GM19351 (cell line): ENCODE measurements at regions not wholly inside any gene's neighbourhood (a gene's known extent, or its start where the extent isn't known, plus 50 kb on each side); places are given as distances from the start of the nearest gene placed in this dataset.
"Not testable (repeated sequence)": the region's sequence is repeated elsewhere in the genome, so short reads cannot be mapped to it uniquely, and the experiment has no call there.

ENCODE experiments used
- ATAC-seq: cut with Tn5 transposase; IDR thresholded peaks from one replicate; pipeline ENCODE4 v1.9.1; 2021; ENCODE audit warnings: mild to moderate bottlenecking, moderate library complexity; ENCODE audit not compliant: unreplicated experiment

DNA sequence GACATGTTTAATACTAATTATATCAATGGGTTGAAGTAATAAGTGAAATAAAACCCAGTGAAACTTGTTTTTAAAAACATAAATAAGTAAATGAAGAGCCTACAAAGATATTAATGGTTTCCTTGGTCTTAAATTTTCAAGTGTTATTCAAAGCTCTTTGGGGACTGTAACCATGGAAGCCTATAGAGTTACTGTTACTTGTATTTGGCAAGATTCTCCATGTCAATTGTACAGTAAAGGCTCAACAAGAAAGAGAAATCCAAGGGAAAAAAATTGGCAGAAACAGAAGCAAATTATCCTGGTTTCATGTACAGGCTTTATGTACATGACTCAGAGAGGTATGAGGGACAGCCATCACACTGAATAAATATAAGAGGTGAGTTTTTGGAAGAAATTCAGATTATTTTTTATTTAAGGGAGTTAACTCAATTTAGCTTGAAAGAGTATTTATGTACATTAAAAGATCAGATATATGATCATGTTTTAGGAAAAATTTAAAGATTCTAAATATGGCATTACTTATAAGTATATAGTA is 151.1 kb upstream of the HMGA2 start:
- ATAC-seq, result no peak

DNA sequence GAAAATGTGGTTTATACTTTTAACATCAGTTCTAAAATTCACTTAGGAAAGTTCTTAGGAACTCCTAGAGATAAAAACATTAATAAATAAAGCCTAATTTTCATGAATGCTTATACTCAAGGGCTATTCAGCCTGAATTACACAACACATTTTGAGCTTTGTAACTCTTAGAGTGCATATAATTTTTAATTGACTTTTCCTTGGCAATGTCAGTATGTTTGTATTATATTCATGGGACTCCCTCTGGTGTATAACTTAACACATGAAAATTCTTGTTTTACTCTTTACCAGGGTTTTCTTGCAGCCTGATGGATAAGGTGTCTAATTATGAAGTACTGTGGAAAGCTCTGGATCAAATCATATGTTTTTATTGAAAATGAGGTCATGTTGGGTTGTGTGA is 150.6 kb upstream of the HMGA2 start:
- ATAC-seq, result no peak

DNA sequence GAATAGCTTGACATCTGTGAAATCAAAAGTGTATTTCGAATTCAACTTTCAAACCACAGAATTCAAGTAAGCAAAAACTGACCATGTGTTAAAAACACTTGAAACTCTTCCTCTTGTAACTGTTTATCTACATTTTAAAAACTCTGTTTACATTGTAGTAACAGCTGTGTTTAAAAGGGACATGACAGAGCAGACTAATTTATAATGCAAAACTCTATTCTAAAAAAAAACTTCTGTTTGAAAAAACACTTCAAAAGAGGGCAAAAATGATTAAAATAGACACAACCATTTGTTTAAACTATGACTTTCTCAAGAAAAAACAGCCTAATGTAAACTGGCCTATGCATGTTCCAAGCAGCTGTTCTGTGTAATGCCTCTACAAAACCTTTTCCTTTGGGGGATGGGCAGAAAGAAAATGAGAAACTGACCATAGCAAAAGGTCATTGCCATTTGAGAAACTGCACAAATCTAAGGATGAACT is 149.1 kb upstream of the HMGA2 start:
- no peak for ATAC-seq

DNA sequence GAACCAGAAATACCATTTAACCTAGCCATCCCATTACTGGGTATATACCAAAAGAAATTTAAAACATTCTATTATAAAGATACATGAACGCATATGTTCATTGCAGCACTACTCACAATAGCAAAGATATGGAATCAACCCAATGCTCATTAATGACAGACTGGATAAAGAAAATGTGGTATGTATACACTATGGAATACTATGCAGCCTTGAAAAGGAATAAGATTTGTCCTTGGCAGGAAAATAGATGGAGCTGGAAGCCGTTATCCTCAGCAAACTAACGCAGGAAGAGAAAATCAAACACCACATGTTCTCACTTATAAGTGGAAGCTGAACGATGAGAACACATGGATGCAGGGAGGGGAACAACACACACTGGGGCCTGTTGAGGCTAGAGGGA is 146.1 kb upstream of the HMGA2 start:
- ATAC-seq, result not testable (repeated sequence)

DNA sequence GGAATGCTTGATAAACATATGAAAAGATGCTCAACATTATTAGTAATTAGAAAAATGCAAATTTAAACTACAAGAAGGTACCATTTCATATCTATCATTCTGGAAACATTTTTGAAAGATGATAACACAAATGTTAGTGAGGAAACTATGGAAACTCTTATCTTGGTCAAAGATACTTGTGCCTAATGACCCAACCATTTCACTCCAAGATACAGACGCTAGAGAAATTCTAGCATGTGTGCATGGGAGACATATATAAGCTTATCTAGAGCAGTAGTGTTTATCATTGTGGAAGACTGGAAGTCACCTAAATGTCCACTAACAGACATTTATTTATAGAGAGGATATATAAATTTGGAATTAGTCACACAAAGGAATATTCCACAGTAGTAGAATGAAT is 143.1 kb upstream of the HMGA2 start:
- ATAC-seq, result no peak

GRCh38 chr12:65682112-65682511 is 142.2 kb upstream of the HMGA2 start:
- ATAC-seq, result no peak

DNA sequence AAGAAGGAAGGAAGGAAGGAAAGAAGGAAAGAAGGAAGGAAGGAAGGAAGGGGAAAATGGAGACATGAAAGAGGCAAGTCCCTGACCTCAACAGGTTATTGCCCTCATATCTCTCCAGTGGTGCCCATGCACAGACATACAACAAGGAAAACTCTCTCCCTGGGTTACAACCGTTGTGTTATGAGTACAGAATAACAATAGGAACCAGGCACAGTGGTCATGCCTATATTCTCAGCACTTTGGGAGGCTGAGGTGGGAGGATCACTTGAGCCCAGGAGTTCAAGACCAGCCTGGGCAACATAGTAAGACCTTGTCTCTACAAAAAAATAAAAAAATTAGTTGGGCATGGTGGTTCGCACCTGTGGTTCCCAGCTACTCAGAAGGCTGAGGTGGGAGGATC is 139.4 kb upstream of the HMGA2 start:
- no peak for ATAC-seq

DNA sequence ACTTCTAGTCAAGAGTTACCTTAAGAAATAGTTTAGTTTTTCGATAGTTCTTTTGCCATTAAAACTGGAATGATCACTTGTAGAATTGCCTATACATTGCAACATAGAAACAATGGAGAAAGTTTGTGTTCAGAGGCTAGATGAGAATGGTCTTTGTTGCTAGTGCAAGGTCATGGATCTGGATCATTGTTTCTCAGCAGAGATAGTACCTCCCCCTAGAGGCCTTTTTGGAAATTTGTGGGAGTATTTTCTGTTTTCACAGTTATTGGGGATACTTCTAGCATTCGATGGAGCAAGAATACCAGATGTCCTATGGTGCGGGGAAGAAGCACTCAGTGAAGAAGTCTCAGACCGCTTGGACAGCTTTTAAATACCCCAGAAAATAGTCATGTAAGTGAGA is 138.8 kb upstream of the HMGA2 start:
- ATAC-seq, result no peak

DNA sequence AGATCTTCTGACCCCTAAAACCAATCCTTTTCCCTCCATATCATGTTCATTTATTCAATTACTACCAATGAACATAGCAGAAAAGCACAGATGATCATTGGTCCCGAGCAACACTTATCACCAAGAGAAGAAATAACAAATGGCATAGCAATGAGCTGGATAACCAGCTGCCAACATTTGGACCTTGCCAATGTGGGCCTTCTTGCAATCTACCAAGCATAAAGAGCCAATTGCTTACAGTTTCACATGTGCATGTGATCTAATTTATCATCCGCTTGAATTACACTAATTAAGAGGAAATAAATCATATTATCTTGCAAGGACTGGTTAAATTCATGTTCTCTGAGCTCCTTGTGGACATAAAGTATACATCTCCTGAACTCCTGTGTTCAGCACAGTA is 134.8 kb upstream of the HMGA2 start:
- ATAC-seq, result no peak

- no peak for ATAC-seq
Observed at GRCh38 chr12:65690477-65690876, 133.8 kb upstream of the HMGA2 start.

GRCh38 chr12:65694130-65694529 is 130.2 kb upstream of the HMGA2 start:
- ATAC-seq, result no peak

- ATAC-seq, result no peak
Observed at GRCh38 chr12:65695113-65695865, 129.0 kb upstream of the HMGA2 start.

DNA sequence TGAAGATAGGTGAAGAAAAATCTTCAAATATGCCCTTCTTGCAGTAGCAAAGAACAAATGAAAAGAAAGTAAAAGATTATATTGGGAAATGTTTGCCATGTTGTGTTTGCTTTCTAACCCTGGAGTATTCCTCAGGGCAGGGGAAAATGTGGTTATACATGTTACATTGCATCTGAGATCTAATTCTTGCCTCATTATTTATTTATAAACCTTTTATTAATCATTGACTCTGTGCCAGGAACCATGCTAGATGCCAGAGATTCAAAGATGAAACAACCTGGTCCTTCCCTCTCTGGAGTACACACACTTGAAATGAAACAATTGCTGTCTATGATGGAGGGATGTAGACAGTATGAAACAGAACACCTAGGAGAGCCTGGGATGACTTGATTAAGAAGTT is 128.1 kb upstream of the HMGA2 start:
- no peak for ATAC-seq

- ATAC-seq, result no peak
Observed at GRCh38 chr12:65699251-65699650, 125.0 kb upstream of the HMGA2 start.

DNA sequence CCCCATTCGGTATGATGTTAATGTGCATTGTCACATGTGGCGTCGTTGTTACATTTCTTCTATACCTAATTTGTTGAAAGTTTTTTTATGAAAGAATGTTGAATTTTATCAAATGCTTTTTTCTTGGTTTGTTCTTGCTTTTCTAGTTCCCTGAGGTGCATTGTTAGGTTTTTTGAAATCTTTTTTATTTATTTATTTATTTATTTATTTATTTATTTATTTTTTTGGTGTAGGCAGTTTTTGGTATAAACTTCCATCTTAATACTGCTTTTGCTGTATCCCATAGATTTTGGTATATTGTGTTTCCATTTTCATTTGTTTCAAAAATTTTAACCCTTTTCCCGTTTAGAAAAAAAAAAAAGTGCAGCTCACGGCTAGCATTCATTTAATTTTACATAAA is 121.1 kb upstream of the HMGA2 start:
- ATAC-seq, result no peak

DNA sequence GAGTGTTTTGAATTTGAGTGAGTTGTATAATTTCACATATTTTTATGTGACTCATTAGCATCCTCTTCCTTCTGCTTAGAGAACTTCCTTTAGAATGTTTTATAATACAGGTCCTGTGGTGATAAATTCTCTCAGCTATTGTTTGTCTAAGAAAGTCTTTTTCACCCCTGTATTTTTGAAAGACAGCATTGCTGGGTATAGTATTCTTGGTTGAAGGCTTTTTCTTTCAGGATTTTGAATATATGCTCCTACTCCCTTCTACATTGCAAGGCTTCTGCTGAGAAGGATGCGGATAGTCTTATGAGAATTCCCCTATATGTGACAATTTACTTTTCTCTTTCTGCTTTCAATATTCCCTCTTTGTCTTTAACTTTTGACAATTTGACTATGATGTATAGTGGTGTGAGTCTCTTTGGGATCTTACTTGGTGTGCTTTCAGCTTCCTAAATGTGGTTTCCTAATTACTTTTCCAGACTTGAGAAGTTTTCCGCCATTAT is 118.9 kb upstream of the HMGA2 start:
- ATAC-seq, result no peak

- no peak for ATAC-seq
Observed at GRCh38 chr12:65707051-65707450, 117.2 kb upstream of the HMGA2 start.

DNA sequence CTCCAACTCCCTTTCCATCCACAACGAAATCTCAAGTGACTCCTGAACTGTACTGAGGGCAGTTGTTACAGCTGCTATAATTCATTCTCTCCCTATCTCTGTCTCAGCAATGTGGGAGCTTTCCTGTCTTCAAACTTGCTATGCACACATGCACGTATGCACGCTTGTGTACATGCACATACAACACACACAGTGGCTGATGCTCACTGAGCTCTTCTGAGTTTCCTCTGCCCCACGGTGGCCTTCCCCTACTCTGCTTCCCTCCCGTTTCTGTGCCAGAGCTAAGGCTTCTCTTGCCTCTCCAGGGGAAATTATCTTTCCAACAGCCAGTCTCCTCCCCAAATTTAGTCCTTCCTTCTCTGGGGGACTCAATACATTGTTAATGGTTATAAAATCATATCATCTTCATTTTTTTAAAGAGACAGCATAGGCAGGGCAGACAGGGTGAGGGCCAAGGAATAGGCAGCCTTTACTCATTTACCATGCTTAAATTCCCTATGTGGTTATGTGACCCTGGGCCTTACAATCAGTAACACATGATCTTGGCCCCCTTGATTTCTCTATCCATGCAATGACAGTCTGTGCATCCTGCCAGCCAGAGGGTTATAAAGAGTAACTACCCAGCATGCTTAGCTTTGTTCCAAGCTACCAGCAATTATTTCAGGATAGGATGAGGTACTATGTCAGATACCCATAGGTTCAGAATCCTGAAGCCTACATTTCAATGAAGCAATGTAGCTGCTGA is 111.9 kb upstream of the HMGA2 start:
- no peak for ATAC-seq

DNA sequence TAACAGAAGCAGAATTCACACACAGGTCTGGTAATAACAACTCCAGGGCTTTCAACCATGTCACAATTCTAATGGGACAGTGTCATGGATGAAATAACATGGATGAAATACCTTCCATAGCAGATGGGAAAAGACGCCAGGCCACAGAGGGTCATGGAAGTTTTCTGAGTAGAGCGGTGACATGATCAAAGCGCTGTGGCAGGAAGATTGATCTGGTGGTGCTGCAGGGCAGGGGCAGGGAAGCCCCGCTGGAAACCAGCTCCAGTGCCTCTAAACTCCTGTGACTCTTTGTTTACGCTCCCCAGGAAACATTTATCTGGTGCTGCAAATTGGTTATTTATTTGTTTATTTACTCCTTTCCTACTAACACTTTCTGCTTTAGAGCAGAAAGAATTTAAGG is 108.3 kb upstream of the HMGA2 start:
- ATAC-seq, result no peak

DNA sequence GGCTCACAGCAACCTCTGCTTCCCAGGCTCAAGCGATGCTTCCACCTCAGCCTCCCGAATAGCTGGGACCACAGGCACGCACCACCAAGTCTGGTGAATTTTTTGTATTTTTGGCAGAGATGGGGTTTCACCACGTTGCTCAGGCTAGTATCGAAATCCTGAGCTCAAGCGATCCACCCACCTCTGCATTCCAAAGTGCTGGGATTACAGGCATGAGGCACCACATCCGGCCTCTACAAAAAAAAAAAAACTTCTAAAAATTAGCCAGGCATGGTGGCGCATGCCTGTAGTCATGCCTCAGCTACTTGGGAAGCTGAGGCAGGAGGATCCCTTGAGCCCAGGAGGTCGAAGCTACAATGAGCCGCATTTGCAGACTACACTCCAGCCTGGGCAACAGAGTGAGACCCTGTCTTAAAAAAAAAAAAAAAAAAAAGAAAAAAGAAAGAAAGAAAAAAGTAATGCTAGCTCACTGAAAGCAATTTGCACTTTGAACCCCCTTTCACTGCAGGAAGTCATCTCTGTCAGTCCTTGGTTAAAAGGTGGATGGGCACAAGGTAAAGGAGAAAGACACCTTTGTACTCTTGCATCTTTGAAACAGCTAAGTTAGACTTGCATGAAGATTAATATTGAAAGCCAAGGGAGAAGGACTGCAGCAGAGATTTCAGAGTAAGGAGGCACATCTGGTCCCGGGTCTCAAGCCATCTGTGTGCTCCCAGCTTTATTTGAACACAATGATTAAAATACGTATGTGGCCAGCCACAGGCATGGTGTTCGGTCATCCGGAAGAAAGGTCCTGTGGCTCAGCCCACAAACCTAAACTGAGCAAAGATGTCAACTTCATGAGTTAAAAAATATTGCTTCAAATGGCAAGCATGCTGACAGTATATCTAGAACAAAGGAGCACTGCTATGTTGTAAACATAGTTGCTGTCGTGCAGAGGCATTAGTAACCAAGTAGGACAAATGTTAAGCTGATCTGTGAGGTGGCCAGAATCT is 103.8 kb upstream of the HMGA2 start:
- no peak for ATAC-seq
